A549 (cell line): ENCODE measurements at regions not wholly inside any gene's neighbourhood (a gene's known extent, or its start where the extent isn't known, plus 50 kb on each side); places are given as distances from the start of the nearest gene placed in this dataset.

ENCODE experiments used
- SMC3 ChIP-seq: fragments of >200 bp; sonication (Bioruptor Twin); formaldehyde crosslinking; IDR thresholded peaks from 3 replicates; pipeline ENCODE4 v1.6.1; 2018; ENCODE audit warnings: inconsistent platforms
- TF ChIP-seq, protein P1 (sequence below): fragments of >200 bp; sonication (Bioruptor Twin); formaldehyde crosslinking; IDR thresholded peaks from 3 replicates; pipeline ENCODE4 v1.5.1; 2016

DNA sequence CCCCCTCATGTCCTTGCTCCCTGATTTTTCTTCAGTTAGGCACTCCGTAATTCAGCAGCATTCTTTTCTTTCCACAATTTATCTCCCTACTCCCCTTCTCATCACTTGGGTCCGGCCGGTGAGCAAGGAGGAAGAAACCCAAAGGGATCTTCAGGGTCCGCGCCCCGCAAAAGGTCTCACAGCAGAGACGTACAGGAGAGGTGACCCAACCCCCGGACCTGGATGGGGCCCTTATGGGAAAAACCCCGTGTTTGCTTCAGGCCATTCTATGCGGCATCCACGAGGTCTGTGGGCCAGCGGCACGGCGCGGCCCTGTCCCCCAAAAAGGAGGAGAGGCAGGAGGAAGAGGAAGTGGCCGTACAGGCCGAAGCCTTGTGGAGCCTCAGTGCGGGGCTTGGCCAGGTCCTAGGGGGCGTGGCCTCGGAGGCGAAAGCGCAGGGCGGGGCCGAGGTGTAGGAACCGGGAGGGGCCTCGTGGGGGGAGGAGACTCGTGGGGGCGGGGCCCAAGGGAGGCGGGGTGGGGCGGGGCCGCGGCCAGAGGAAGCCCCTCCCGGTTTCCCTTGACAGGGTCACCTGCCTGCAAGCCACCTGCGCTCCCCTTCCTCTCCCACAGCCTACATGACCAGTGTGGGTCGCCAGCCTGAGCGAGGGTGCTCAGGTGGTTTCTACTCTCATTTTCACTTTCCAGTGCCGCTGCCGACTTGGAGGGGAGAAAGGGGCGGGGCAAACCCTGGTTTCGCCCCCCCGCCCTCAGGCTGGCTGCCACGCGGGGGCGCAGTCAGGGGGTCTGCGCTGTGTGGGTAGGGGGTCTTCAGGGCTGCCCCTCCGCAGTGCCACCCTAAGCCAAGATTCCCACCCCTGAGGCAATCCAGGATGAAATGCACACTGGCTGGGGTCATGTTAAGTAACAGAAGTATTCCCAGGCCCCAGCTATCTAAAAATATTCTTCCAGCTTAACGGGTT, 156.4 kb upstream of the XPO1 start:
- TF ChIP-seq, protein P1, sequence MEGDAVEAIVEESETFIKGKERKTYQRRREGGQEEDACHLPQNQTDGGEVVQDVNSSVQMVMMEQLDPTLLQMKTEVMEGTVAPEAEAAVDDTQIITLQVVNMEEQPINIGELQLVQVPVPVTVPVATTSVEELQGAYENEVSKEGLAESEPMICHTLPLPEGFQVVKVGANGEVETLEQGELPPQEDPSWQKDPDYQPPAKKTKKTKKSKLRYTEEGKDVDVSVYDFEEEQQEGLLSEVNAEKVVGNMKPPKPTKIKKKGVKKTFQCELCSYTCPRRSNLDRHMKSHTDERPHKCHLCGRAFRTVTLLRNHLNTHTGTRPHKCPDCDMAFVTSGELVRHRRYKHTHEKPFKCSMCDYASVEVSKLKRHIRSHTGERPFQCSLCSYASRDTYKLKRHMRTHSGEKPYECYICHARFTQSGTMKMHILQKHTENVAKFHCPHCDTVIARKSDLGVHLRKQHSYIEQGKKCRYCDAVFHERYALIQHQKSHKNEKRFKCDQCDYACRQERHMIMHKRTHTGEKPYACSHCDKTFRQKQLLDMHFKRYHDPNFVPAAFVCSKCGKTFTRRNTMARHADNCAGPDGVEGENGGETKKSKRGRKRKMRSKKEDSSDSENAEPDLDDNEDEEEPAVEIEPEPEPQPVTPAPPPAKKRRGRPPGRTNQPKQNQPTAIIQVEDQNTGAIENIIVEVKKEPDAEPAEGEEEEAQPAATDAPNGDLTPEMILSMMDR = peak; percentile 78
- TF ChIP-seq SMC3 = peak; percentile 81
